ENCODE measurements at regions not wholly inside any gene's neighbourhood (a gene's known extent, or its start where the extent isn't known, plus 50 kb on each side); places are given as distances from the start of the nearest gene placed in this dataset.

DNA sequence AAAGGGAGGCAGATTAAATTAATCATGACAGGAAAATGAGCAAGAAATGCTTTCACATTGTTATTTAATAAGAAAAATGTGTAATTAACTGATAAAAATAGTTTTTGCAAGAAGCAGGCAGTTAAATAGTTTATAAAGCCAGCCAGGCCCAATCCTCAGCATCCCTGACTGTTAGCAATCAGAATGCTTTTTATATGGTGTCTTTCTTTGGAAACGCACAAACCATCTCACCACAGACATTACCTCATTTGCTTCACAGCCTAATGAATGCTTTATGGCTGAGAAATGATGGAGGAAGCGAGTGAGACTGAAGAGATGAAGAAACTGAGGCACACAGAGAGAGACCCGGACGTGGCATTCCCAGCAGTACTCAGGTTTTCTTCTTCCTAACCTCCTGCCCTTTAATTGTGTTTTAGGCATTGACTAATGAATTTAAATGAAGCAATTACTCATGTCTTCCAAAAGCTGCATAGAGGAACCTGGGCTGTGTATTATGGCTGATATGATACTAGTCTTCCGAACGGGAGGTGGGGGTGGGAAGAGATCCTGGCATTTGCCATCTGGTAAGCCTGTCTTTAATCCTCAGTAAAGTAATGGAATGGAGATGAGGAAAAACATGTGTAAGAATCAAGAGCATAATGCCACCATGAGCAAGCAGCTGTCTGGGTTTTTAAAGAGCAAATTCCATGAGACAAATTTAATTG lies 116.1 kb upstream of the LMO4 start:
- Histone ChIP-seq H3K36me3 (no peaks in the 10 kb centered on the region), H3K4me1 (ENCODE audit: low read depth) (no peaks in the 10 kb centered on the region), H3K27me3 (no peaks in the 10 kb centered on the region), H3K9me3 (ENCODE audit: low read depth) (no peaks in the 10 kb centered on the region), H3K4me3 (no peak overlapping the region), H3K27ac (no peak overlapping the region)
- no peak for DNase-seq (ENCODE audit: low read depth in 1 of 2, low spot score in 1 of 2)
- TF ChIP-seq, protein P1, sequence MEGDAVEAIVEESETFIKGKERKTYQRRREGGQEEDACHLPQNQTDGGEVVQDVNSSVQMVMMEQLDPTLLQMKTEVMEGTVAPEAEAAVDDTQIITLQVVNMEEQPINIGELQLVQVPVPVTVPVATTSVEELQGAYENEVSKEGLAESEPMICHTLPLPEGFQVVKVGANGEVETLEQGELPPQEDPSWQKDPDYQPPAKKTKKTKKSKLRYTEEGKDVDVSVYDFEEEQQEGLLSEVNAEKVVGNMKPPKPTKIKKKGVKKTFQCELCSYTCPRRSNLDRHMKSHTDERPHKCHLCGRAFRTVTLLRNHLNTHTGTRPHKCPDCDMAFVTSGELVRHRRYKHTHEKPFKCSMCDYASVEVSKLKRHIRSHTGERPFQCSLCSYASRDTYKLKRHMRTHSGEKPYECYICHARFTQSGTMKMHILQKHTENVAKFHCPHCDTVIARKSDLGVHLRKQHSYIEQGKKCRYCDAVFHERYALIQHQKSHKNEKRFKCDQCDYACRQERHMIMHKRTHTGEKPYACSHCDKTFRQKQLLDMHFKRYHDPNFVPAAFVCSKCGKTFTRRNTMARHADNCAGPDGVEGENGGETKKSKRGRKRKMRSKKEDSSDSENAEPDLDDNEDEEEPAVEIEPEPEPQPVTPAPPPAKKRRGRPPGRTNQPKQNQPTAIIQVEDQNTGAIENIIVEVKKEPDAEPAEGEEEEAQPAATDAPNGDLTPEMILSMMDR (IDR thresholded peaks at IDR 0.05; ENCODE audit: low read depth, low read length): no peak

DNA sequence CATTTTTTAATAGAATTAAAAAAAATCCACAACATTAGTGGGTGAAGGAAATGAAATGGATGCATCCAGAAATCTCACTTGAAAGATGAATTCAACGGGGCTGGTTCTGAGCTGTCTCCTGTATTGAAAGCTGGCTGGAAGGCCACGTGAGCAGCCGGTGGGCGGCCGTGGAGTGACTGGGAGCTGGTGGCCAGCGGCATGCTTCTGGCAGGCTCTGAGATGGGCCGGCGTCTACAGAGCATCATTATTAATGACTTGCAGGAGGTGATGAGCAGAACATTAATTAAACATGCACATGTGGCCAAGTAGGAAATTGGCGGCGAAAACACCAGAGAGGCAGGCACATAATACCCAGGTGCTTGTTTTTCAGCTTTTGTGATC lies 115.6 kb upstream of the LMO4 start:
- TF ChIP-seq, protein P1 (IDR thresholded peaks at IDR 0.05; ENCODE audit: low read depth, low read length): no peak
- Histone ChIP-seq H3K4me1 (ENCODE audit: low read depth) (no peaks in the 10 kb centered on the region), H3K4me3 (no peak overlapping the region), H3K27ac (no peak overlapping the region), H3K36me3 (no peaks in the 10 kb centered on the region), H3K27me3 (no peaks in the 10 kb centered on the region), H3K9me3 (ENCODE audit: low read depth) (no peaks in the 10 kb centered on the region)
- no peak for DNase-seq (ENCODE audit: low read depth in 1 of 2, low spot score in 1 of 2)

DNA sequence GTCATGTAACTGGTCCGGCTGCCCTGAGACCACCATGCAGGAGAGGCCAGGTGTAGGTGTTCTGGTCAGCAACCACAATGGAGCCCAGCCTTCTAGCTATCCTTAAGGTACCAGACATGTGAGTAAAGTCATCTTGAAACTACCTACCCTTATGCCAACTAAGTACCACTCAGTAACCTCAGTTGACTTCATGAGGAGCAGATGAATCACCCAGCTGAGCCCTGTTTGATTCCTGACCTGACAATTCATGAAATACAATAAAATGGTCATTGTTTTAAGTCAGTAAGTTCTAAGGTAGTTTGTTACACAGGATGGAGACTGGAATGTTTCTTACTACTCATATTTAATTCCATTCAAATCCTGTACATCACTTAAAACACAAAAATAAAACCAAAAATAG lies 113.1 kb upstream of the LMO4 start:
- Histone ChIP-seq H3K9me3 (ENCODE audit: low read depth) (no peaks in the 10 kb centered on the region), H3K27ac (no peak overlapping the region), H3K4me1 (ENCODE audit: low read depth) (no peaks in the 10 kb centered on the region), H3K36me3 (no peaks in the 10 kb centered on the region), H3K27me3 (no peaks in the 10 kb centered on the region), H3K4me3 (no peak overlapping the region)
- TF ChIP-seq, protein P1 (IDR thresholded peaks at IDR 0.05; ENCODE audit: low read depth, low read length): no peak
- no peak for DNase-seq (ENCODE audit: low read depth in 1 of 2, low spot score in 1 of 2)

DNA sequence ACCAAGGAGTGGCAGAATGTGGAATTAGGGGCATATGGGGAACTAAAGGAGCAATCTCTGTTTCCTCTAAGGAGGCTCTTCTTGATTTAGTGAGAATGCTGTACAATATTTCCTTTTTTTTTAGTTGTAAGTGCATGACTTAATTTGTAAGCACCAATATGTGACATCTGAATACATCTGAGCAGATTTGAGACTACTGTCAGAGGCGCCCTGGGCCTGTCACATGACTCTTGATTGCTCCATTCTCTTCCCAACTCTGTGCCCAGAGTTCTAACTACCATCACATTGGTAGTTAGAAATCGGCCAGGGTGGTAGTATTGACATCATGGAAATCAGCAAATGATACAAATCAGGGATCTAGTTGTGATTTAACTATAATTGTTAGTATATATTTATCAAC lies 110.1 kb upstream of the LMO4 start:
- Histone ChIP-seq H3K27ac (no peak overlapping the region), H3K9me3 (ENCODE audit: low read depth) (no peaks in the 10 kb centered on the region), H3K27me3 (no peaks in the 10 kb centered on the region), H3K4me1 (ENCODE audit: low read depth) (no peaks in the 10 kb centered on the region), H3K4me3 (no peak overlapping the region), H3K36me3 (no peaks in the 10 kb centered on the region)
- TF ChIP-seq, protein P1 (IDR thresholded peaks at IDR 0.05; ENCODE audit: low read depth, low read length): no peak
- no peak for DNase-seq (ENCODE audit: low read depth in 1 of 2, low spot score in 1 of 2)

DNA sequence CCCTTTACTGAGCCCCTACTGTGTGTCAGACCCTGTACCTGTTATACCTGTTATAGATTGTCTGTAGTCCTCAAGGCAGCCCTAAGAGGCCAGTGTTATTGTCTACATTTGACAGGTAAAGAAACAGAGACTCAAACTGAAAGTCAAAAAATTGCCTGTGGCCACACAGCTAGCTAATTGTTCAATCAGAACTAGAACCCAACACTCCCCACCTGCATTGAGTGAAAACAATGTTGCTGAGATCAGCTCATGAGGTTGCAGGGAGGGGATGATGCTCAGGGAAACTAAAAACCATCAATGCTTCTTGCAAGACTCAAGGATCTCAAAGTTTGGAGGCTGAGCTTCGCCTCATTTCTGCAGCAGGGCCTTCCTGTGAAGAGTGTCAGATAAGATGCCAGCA lies 109.5 kb upstream of the LMO4 start:
- no peaks in the 10 kb centered on the region for H3K27me3 ChIP-seq
- no peaks in the 10 kb centered on the region for H3K4me1 ChIP-seq (ENCODE audit: low read depth)
- H3K9me3 ChIP-seq (ENCODE audit: low read depth): no peaks in the 10 kb centered on the region
- no peak overlapping the region for H3K27ac ChIP-seq
- H3K36me3 ChIP-seq: no peaks in the 10 kb centered on the region
- no peak for DNase-seq (ENCODE audit: low read depth in 1 of 2, low spot score in 1 of 2)
- TF ChIP-seq, protein P1 (IDR thresholded peaks at IDR 0.05; ENCODE audit: low read depth, low read length): no peak
- H3K4me3 ChIP-seq: no peak overlapping the region

All from cardiac muscle cell (in vitro differentiated cells and primary cell).